CD14-positive monocyte (primary cell): ENCODE measurements at regions not wholly inside any gene's neighbourhood (a gene's known extent, or its start where the extent isn't known, plus 50 kb on each side); places are given as distances from the start of the nearest gene placed in this dataset.

Source experiments
- DNase-seq, 3 donors: peaks; one replicate each; pipeline ENCODE4 v3.0.0-alpha.2; 2011 to 2022
- H2AFZ ChIP-seq: 2 replicates; pipeline ENCODE4 v1.6.0; 2012; ENCODE audit warnings: mild to moderate bottlenecking, low read depth, low read length, inconsistent platforms; ENCODE audit not compliant: insufficient read depth, poor library complexity, severe bottlenecking
- H3K27ac ChIP-seq, 2 donors: 1 replicate in 1 of 2; 2 replicates in 1 of 2; pipeline ENCODE4 v1.5.1; 2012 to 2013; ENCODE audit warnings: low read length in 2 of 2, control low read depth in 1 of 2, inconsistent platforms in 1 of 2, low read depth in 1 of 2, mild to moderate bottlenecking in 1 of 2
- H3K27me3 ChIP-seq, 2 donors: one replicate each; pipeline versions ENCODE4 v1.6.0 to v1.6.1; 2011 to 2013; ENCODE audit warnings: low read length in 2 of 2; ENCODE audit not compliant: control insufficient read depth in 2 of 2, insufficient read depth in 2 of 2
- H3K36me3 ChIP-seq, 2 donors: replicated peaks in 1 of 2; 1 replicate in 1 of 2; 2 replicates in 1 of 2; pipeline versions ENCODE4 v1.5.1 to v1.6.1; 2012 to 2013; ENCODE audit warnings: low read length in 2 of 2, control low read depth in 1 of 2, inconsistent platforms in 1 of 2, mild to moderate bottlenecking in 1 of 2; ENCODE audit not compliant: insufficient read depth in 2 of 2, control insufficient read depth in 1 of 2
- H3K4me1 ChIP-seq, 2 donors: 1 replicate in 1 of 2; 2 replicates in 1 of 2; pipeline versions ENCODE4 v1.5.1 to v1.6.1; 2012 to 2013; ENCODE audit warnings: low read length in 2 of 2, control low read depth in 1 of 2, inconsistent platforms in 1 of 2, mild to moderate bottlenecking in 1 of 2, moderate library complexity in 1 of 2; ENCODE audit not compliant: insufficient read depth in 2 of 2, control insufficient read depth in 1 of 2
- H3K4me2 ChIP-seq: replicated peaks from 2 replicates; pipeline ENCODE3; 2012; ENCODE audit warnings: low read length, moderate library complexity, mild to moderate bottlenecking; ENCODE audit not compliant: poor library complexity, severe bottlenecking; ENCODE audit errors: extremely low read depth
- H3K4me3 ChIP-seq, 3 experiments: fragments of 200-600 bp in 1 of 3; sonication (generic) in 1 of 3; replicated peaks in 1 of 3; 1 replicate in 2 of 3; 2 replicates in 1 of 3; pipeline ENCODE4 v1.5.1; 2011 to 2013; ENCODE audit warnings: low read length in 3 of 3, mild to moderate bottlenecking in 3 of 3, control low read depth in 2 of 3, low read depth in 2 of 3, inconsistent platforms in 1 of 3, moderate library complexity in 1 of 3
- H3K79me2 ChIP-seq: 2 replicates; pipeline ENCODE4 v1.6.0; 2012; ENCODE audit warnings: mild to moderate bottlenecking, control low read depth, inconsistent platforms, low read length, moderate library complexity; ENCODE audit not compliant: insufficient read depth
- H3K9ac ChIP-seq: 2 replicates; pipeline ENCODE4 v1.6.0; 2017; ENCODE audit warnings: low read length, mild to moderate bottlenecking; ENCODE audit not compliant: insufficient read depth, poor library complexity, severe bottlenecking
- H3K9me3 ChIP-seq, 2 donors: replicated peaks in 1 of 2; 1 replicate in 1 of 2; 2 replicates in 1 of 2; pipeline versions ENCODE4 v1.5.1 to v1.6.1; 2012 to 2013; ENCODE audit warnings: low read length in 2 of 2, control low read depth in 1 of 2; ENCODE audit not compliant: control insufficient read depth in 1 of 2, insufficient read depth in 1 of 2
- H4K20me1 ChIP-seq: 2 replicates; pipeline ENCODE4 v1.6.0; 2012; ENCODE audit warnings: mild to moderate bottlenecking, low read length, control low read depth, moderate library complexity; ENCODE audit not compliant: insufficient read depth
- H3K27ac Mint-ChIP-seq, 7 donors: one replicate each; pipeline ENCODE4 v1.8.0; 2020; ENCODE audit warnings: mild to moderate bottlenecking in 7 of 7, mixed read lengths in 7 of 7, moderate library complexity in 6 of 7, inconsistent platforms in 2 of 7
- H3K27me3 Mint-ChIP-seq, 3 donors: one replicate each; pipeline ENCODE4 v1.8.0; 2021 to 2022; ENCODE audit warnings: low read depth in 3 of 3, mild to moderate bottlenecking in 3 of 3, mixed read lengths in 3 of 3, moderate library complexity in 3 of 3, inconsistent platforms in 1 of 3
- H3K36me3 Mint-ChIP-seq, 2 donors: one replicate each; pipeline ENCODE4 v1.8.0; 2020; ENCODE audit warnings: mixed read lengths in 2 of 2, inconsistent platforms in 1 of 2, mild to moderate bottlenecking in 1 of 2
- H3K4me1 Mint-ChIP-seq: one replicate; pipeline ENCODE4 v1.8.0; 2020; ENCODE audit warnings: mild to moderate bottlenecking, mixed read lengths
- H3K4me3 Mint-ChIP-seq, 2 donors: one replicate each; pipeline ENCODE4 v1.8.0; 2020; ENCODE audit warnings: mild to moderate bottlenecking in 2 of 2, mixed read lengths in 2 of 2, moderate library complexity in 1 of 2
- H3K9me3 Mint-ChIP-seq, 7 donors: one replicate each; pipeline ENCODE4 v1.8.0; 2020 to 2022; ENCODE audit warnings: mixed read lengths in 7 of 7, mild to moderate bottlenecking in 6 of 7, moderate library complexity in 6 of 7, inconsistent platforms in 2 of 7
- CTCF ChIP-seq: fragments of 200-600 bp; IDR thresholded peaks from one replicate; pipeline ENCODE4 v1.8.0; 2022; ENCODE audit warnings: antibody characterized with exemption, mild to moderate bottlenecking
- WGBS: methylation state at CpG from one replicate; pipeline ENCODE4 v1.1.5; 2013; ENCODE audit warnings: missing lambda C conversion rate; ENCODE audit not compliant: insufficient coverage; 5-methylcytosine and 5-hydroxymethylcytosine counted together
- intact Hi-C, 2 donors: fragments of 100-400 bp; cut with micrococcal nuclease; formaldehyde crosslinking; loops; one replicate each; pipeline versions ENCODE4 v1.15.0 to v1.15.1; 2023

- Histone ChIP-seq H3K79me2 (no peaks in the 10 kb centered on the region), H3K4me3 (no peak overlapping the region), H3K9ac (no peak overlapping the region), H2AFZ (no peak overlapping the region), H3K27me3 (no peaks in the 10 kb centered on the region), H3K4me1 (no peaks in the 10 kb centered on the region), H3K36me3 (no peaks in the 10 kb centered on the region), H4K20me1 (no peaks in the 10 kb centered on the region), H3K9me3 (no peaks in the 10 kb centered on the region), H3K27ac (no peak overlapping the region), H3K4me2 (no peak overlapping the region)
- Mint-ChIP-seq H3K4me1 (peaks cover 2% of the 10 kb centered on the region), H3K27me3 (peaks cover 0 to 5% (median 2%) of the 10 kb centered on the region in 3 donors), H3K9me3 (peaks cover 0 to 6% (median 3%) of the 10 kb centered on the region in 7 donors), H3K4me3 (no peak overlapping the region), H3K27ac (no peak overlapping the region), H3K36me3 (no peaks in the 10 kb centered on the region)
- DNase-seq = no peak
- intact Hi-C loops = no loop called here
- 87% methylated on average over 4 of the region's 6 CpGs for WGBS
- no peak for TF ChIP-seq CTCF
Measured at GRCh38 chr13:42699912-42700311, 81.5 kb upstream of the FAM216B start.

GRCh38 chr13:42702716-42703115, 78.7 kb upstream of the FAM216B start:
- Mint-ChIP-seq H3K4me1 (peaks cover 2% of the 10 kb centered on the region), H3K27ac (no peak overlapping the region), H3K27me3 (peaks cover 1 to 5% (median 2%) of the 10 kb centered on the region in 3 donors), H3K9me3 (peaks cover 0 to 7% (median 4%) of the 10 kb centered on the region in 7 donors), H3K36me3 (no peaks in the 10 kb centered on the region), H3K4me3 (no peak overlapping the region)
- Histone ChIP-seq H3K79me2 (no peaks in the 10 kb centered on the region), H3K36me3 (no peaks in the 10 kb centered on the region), H3K4me2 (no peak overlapping the region), H3K4me1 (no peaks in the 10 kb centered on the region), H3K9me3 (no peaks in the 10 kb centered on the region), H3K9ac (no peak overlapping the region), H4K20me1 (no peaks in the 10 kb centered on the region), H3K4me3 (no peak overlapping the region), H2AFZ (no peak overlapping the region), H3K27ac (no peak overlapping the region), H3K27me3 (no peaks in the 10 kb centered on the region)
- no peak for TF ChIP-seq CTCF
- no peak for DNase-seq
- no CpG with 5 or more reads among the region's 2 CpGs for WGBS
- intact Hi-C loops = no loop called here
